Tibial nerve (tissue), 4 donors: ENCODE measurements at regions not wholly inside any gene's neighbourhood (a gene's known extent, or its start where the extent isn't known, plus 50 kb on each side); places are given as distances from the start of the nearest gene placed in this dataset.

Experiments used
- DNase-seq, 2 donors: peaks; one replicate each; pipeline ENCODE4 v3.0.0-alpha.2; 2019; ENCODE audit warnings: low spot score in 2 of 2
- H3K27ac ChIP-seq, 4 donors: fragments of 200-600 bp; sonication (generic) in 3 of 4; one replicate each; pipeline ENCODE4 v1.5.1; 2017 to 2019; ENCODE audit warnings: mild to moderate bottlenecking in 1 of 4
- H3K27me3 ChIP-seq, 2 donors: fragments of 200-600 bp; sonication (generic) in 1 of 2; one replicate each; pipeline versions ENCODE4 v1.5.1 to v1.6.0; 2017 to 2019
- H3K36me3 ChIP-seq, 3 donors: fragments of 200-600 bp; sonication (generic); one replicate each; pipeline ENCODE4 v1.5.1; 2018 to 2019
- H3K4me1 ChIP-seq, 4 donors: fragments of 200-600 bp; sonication (generic) in 3 of 4; one replicate each; pipeline ENCODE4 v1.5.1; 2017 to 2019
- H3K4me3 ChIP-seq, 4 donors: fragments of 200-600 bp; sonication (generic) in 3 of 4; one replicate each; pipeline ENCODE4 v1.5.1; 2017 to 2019; ENCODE audit warnings: mild to moderate bottlenecking in 1 of 4, moderate library complexity in 1 of 4
- H3K9me3 ChIP-seq, 4 donors: fragments of 200-600 bp; sonication (generic) in 3 of 4; one replicate each; pipeline ENCODE4 v1.5.1; 2017 to 2019
- EP300 ChIP-seq, 2 donors: sonication (generic); formaldehyde crosslinking; IDR thresholded peaks; one replicate each; pipeline ENCODE4 v1.6.1; 2017; ENCODE audit warnings: antibody characterized with exemption in 2 of 2, mild to moderate bottlenecking in 1 of 2
- POLR2A ChIP-seq, 2 donors: fragments of 450-650 bp; IDR thresholded peaks; one replicate each; pipeline ENCODE4 v1.6.1; 2017; ENCODE audit warnings: antibody characterized with exemption in 2 of 2, mild to moderate bottlenecking in 2 of 2, moderate library complexity in 2 of 2
- WGBS, 2 donors: methylation state at CpG; one replicate each; pipeline ENCODE4 v1.1.5; 2018; 5-methylcytosine and 5-hydroxymethylcytosine counted together
- TF ChIP-seq, protein P1 (sequence below), 5 experiments: fragments of 200-600 bp in 3 of 5; fragments of 450-650 bp in 2 of 5; sonication (generic) in 3 of 5; IDR thresholded peaks; one replicate each; pipeline ENCODE4 v1.5.1; 2016 to 2019; ENCODE audit warnings: antibody characterized with exemption in 5 of 5, mild to moderate bottlenecking in 3 of 5, moderate library complexity in 2 of 5

DNA sequence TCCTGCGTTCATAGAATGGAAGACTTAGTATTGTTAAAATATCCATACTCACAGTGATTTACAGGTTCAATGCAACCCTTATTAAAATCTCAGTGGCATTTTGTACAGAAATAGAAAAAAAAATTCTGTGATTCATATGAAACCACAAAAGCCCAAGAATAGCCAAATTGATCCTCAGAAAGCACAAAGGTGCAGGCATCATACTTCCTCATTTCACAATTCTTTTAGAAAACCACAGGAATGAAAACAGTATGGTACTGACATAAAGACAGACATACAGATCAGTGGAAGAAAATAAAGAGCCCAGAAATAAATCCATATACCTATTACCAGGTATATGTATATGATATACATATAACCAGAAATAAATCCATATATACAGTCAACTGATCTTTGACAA, 86.8 kb upstream of the MEGF10 start:
- 74 to 87% methylated on average over 1 of the region's 1 CpG for WGBS, 2 donors
- Histone ChIP-seq H3K36me3 (no peaks in the 10 kb centered on the region), H3K4me3 (no peak overlapping the region), H3K4me1 (peaks cover 0 to 3% (median 1%) of the 10 kb centered on the region in 4 donors), H3K27ac (no peak overlapping the region), H3K9me3 (no peaks in the 10 kb centered on the region), H3K27me3 (no peaks in the 10 kb centered on the region)
- TF ChIP-seq, protein P1, sequence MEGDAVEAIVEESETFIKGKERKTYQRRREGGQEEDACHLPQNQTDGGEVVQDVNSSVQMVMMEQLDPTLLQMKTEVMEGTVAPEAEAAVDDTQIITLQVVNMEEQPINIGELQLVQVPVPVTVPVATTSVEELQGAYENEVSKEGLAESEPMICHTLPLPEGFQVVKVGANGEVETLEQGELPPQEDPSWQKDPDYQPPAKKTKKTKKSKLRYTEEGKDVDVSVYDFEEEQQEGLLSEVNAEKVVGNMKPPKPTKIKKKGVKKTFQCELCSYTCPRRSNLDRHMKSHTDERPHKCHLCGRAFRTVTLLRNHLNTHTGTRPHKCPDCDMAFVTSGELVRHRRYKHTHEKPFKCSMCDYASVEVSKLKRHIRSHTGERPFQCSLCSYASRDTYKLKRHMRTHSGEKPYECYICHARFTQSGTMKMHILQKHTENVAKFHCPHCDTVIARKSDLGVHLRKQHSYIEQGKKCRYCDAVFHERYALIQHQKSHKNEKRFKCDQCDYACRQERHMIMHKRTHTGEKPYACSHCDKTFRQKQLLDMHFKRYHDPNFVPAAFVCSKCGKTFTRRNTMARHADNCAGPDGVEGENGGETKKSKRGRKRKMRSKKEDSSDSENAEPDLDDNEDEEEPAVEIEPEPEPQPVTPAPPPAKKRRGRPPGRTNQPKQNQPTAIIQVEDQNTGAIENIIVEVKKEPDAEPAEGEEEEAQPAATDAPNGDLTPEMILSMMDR (IDR thresholded peaks at IDR 0.05), result no peak
- TF ChIP-seq POLR2A (IDR thresholded peaks at IDR 0.05) (no peak), EP300 (IDR thresholded peaks at IDR 0.05) (no peak)
- no peak for DNase-seq

- TF ChIP-seq EP300 (IDR thresholded peaks at IDR 0.05) (no peak), POLR2A (IDR thresholded peaks at IDR 0.05) (no peak)
- TF ChIP-seq, protein P1 (IDR thresholded peaks at IDR 0.05), result no peak
- H3K36me3 ChIP-seq, result no peaks in the 10 kb centered on the region
- DNase-seq, result no peak
- H3K4me1 ChIP-seq, result peaks cover 0 to 3% (median 1%) of the 10 kb centered on the region in 4 donors
- no peaks in the 10 kb centered on the region for H3K9me3 ChIP-seq
- no peaks in the 10 kb centered on the region for H3K27me3 ChIP-seq
- WGBS, 2 donors, result 91 to 92% methylated on average over 3 of the region's 3 CpGs
- H3K4me3 ChIP-seq, result no peak overlapping the region
- H3K27ac ChIP-seq, result no peak overlapping the region
These were observed 85.4 kb upstream of the MEGF10 start for GRCh38 chr5:127205147-127205546.

DNA sequence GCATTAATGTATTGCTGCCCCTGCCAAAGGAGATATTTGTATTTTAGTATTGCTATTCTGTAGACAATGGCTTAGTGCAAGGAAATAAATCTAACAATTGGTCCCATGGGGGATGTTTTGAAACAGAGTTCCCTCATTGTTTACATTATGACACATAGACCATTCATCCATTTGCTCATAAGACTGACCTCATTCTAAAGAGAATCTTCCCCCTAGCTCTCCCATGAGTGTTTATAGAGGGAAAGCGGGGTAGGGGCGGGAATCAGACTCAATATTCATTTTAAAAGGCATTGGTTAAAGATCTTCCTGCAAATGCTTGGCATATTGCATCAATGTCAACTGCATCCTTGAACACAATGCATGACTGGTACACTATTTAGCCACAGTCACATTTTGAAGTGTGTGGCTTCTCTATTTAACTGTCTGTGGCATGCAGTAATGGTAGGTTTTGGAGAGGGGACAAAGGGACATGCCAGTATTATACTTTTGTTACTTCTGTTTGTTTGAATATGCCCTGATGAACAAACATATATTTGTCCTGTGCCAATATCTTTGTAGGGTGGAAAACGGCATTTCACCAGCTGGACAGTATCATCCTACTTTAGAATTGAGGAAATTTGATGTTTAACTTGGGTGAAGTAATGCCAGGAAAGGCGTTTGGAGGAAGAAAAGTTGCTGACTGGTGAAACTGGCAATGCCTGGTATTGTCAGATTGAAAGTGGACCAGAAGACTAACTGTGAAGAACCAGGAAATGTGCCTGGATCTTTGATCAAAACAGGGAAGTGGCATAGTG, 84.1 kb upstream of the MEGF10 start:
- TF ChIP-seq, protein P1 (IDR thresholded peaks at IDR 0.05), result no peak
- TF ChIP-seq EP300 (IDR thresholded peaks at IDR 0.05) (no peak), POLR2A (IDR thresholded peaks at IDR 0.05) (no peak)
- no peaks in the 10 kb centered on the region for H3K36me3 ChIP-seq
- H3K27me3 ChIP-seq, result no peaks in the 10 kb centered on the region
- 39 to 41% methylated on average over 4 of the region's 4 CpGs for WGBS, 2 donors
- peaks cover 0 to 3% (median 1%) of the 10 kb centered on the region in 4 donors for H3K4me1 ChIP-seq
- H3K4me3 ChIP-seq, result no peak overlapping the region
- DNase-seq, result no peak
- H3K27ac ChIP-seq, result no peak overlapping the region
- no peaks in the 10 kb centered on the region for H3K9me3 ChIP-seq

- Histone ChIP-seq H3K9me3 (peaks cover 0 to 12% (median 0%) of the 10 kb centered on the region in 4 donors), H3K4me1 (peaks cover 0 to 3% (median 1%) of the 10 kb centered on the region in 4 donors), H3K4me3 (no peak overlapping the region), H3K27me3 (no peaks in the 10 kb centered on the region), H3K36me3 (no peaks in the 10 kb centered on the region), H3K27ac (no peak overlapping the region)
- no peak for DNase-seq
- TF ChIP-seq, protein P1 (IDR thresholded peaks at IDR 0.05), result no peak
- no peak for TF ChIP-seq POLR2A (IDR thresholded peaks at IDR 0.05)
- TF ChIP-seq EP300 (IDR thresholded peaks at IDR 0.05), result no peak
- 62 to 63% methylated on average over 2 of the region's 2 CpGs for WGBS, 2 donors
These were observed 80.6 kb upstream of the MEGF10 start for GRCh38 chr5:127210042-127210441.

DNA sequence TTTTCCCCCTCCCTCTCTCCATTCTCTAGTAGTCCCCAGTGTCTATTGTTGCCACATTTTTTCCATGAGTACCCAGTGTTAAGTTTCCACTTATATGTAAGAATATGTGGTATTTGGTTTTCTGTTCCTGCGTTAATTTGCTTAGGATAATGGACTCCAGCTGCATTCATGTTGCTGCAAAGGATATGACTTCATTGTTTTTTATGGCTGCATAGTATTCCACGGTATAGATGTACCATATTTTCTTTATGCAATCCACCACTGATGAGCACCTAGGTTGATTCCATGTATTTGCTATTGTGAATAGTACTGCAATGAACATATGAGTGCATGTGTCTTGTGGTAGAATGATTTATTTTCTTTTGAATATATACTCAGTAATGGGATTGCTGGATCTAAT, 77.4 kb upstream of the MEGF10 start:
- TF ChIP-seq, protein P1 (IDR thresholded peaks at IDR 0.05), result no peak
- TF ChIP-seq EP300 (IDR thresholded peaks at IDR 0.05), result no peak
- no peak for TF ChIP-seq POLR2A (IDR thresholded peaks at IDR 0.05)

More for the DNA sequence above, 77.4 kb upstream of the MEGF10 start:
- Histone ChIP-seq H3K4me1 (no peaks in the 10 kb centered on the region), H3K27me3 (no peaks in the 10 kb centered on the region), H3K9me3 (peaks cover 0 to 12% (median 0%) of the 10 kb centered on the region in 4 donors), H3K27ac (no peak overlapping the region), H3K36me3 (no peaks in the 10 kb centered on the region), H3K4me3 (no peak overlapping the region)
- WGBS, 2 donors, result 91 to 94% methylated on average over 2 of the region's 2 CpGs
- no peak for DNase-seq
